ENCODE measurements at regions not wholly inside any gene's neighbourhood (a gene's known extent, or its start where the extent isn't known, plus 50 kb on each side); places are given as distances from the start of the nearest gene placed in this dataset.
"Not testable (repeated sequence)": the region's sequence is repeated elsewhere in the genome, so short reads cannot be mapped to it uniquely, and the experiment has no call there.

- DNase-seq, result no peak
Observed at GRCh38 chr4:152189451-152190179, 346.3 kb downstream of the FBXW7 start.

- no peak for DNase-seq
Observed at GRCh38 chr4:152188801-152189200, 347.1 kb downstream of the FBXW7 start.

- DNase-seq, result no peak
Observed at GRCh38 chr4:152187693-152188092, 348.2 kb downstream of the FBXW7 start.

GRCh38 chr4:152185786-152186550, 349.9 kb downstream of the FBXW7 start:
- no peak for DNase-seq

- no peak for DNase-seq
Observed at GRCh38 chr4:152181150-152181549, 354.7 kb downstream of the FBXW7 start.

GRCh38 chr4:152180369-152180768, 355.5 kb downstream of the FBXW7 start:
- DNase-seq, result no peak

- not testable (repeated sequence) for DNase-seq
Observed at GRCh38 chr4:152177538-152177937, 358.4 kb downstream of the FBXW7 start.

GRCh38 chr4:152176627-152177214, 359.2 kb downstream of the FBXW7 start:
- no peak for DNase-seq

- DNase-seq, result no peak
Observed at GRCh38 chr4:152175586-152175985, 360.3 kb downstream of the FBXW7 start.

- DNase-seq, result no peak
Observed at GRCh38 chr4:152172146-152172545, 363.7 kb downstream of the FBXW7 start.

GRCh38 chr4:152171556-152171955, 364.3 kb downstream of the FBXW7 start:
- DNase-seq, result no peak

GRCh38 chr4:152169683-152170082, 366.2 kb downstream of the FBXW7 start:
- peak; percentile 5 for DNase-seq

GRCh38 chr4:152168987-152169616, 366.8 kb downstream of the FBXW7 start:
- no peak for DNase-seq

- no peak for DNase-seq
Observed at GRCh38 chr4:152166567-152166966, 369.3 kb downstream of the FBXW7 start.

- no peak for DNase-seq
Observed at GRCh38 chr4:152165846-152166245, 370.0 kb downstream of the FBXW7 start.

GRCh38 chr4:152165146-152165545, 370.7 kb downstream of the FBXW7 start:
- no peak for DNase-seq

GRCh38 chr4:152164561-152164960, 371.3 kb downstream of the FBXW7 start:
- DNase-seq, result no peak

- no peak for DNase-seq
Observed at GRCh38 chr4:152162331-152162697, 373.6 kb downstream of the FBXW7 start.

- no peak for DNase-seq
Observed at GRCh38 chr4:152161676-152162330, 374.1 kb downstream of the FBXW7 start.

- DNase-seq, result peak; percentile 44
Observed at GRCh38 chr4:152160225-152160800, 375.6 kb downstream of the FBXW7 start.

- peak; percentile 68 for DNase-seq
Observed at GRCh38 chr4:152159773-152160172, 376.1 kb downstream of the FBXW7 start.

- no peak for DNase-seq
Observed at GRCh38 chr4:152158225-152158624, 377.7 kb downstream of the FBXW7 start.

- DNase-seq, result no peak
Observed at GRCh38 chr4:152157629-152158028, 378.3 kb downstream of the FBXW7 start.
